OCI-LY7 (cell line): ENCODE measurements at regions not wholly inside any gene's neighbourhood (a gene's known extent, or its start where the extent isn't known, plus 50 kb on each side); places are given as distances from the start of the nearest gene placed in this dataset.

ENCODE experiments used
- BruUV-seq: library from RNA; stranded (reverse); fragments of 400-500 nt; replicated peaks from 2 replicates; lab custom pipeline; 2021; lab: Mats Ljungman, UMichigan
- CTCF ChIA-PET: fragments of 300-600 bp; sonication (Branson Sonifier 250); formaldehyde crosslinking; loops from one replicate; lab custom pipeline; 2022; ENCODE audit warnings: antibody characterized with exemption; ENCODE audit not compliant: unreplicated experiment; lab: Charles Lee
- POLR2A ChIA-PET: fragments of 300-600 bp; sonication (Branson Sonifier 250); formaldehyde crosslinking; loops from one replicate; lab custom pipeline; 2022; ENCODE audit warnings: antibody characterized with exemption; lab: Charles Lee
- DNase-seq: peaks from one replicate; pipeline ENCODE4 v3.0.0-alpha.2; 2015; ENCODE audit warnings: low spot score
- H2AFZ ChIP-seq: fragments of 200-600 bp; sonication (generic), shearing (Covaris generic); 2 replicates; pipeline ENCODE4 v1.6.1; 2014; ENCODE audit warnings: mild to moderate bottlenecking, antibody characterized with exemption, low read length, moderate library complexity
- H3K27ac ChIP-seq: fragments of 200-600 bp; sonication (generic); 2 replicates; pipeline ENCODE4 v1.5.1; 2014; ENCODE audit warnings: mixed run types, low read depth, mild to moderate bottlenecking, moderate library complexity, low read length, inconsistent platforms; ENCODE audit not compliant: poor library complexity, severe bottlenecking
- H3K36me3 ChIP-seq: fragments of 200-600 bp; sonication (generic); 2 replicates; pipeline ENCODE4 v1.6.1; 2014; ENCODE audit warnings: mild to moderate bottlenecking, antibody characterized with exemption, low read length, moderate library complexity, mixed read lengths; ENCODE audit not compliant: insufficient read depth
- H3K4me1 ChIP-seq: fragments of 200-600 bp; sonication (generic); 2 replicates; pipeline ENCODE4 v1.5.1; 2014; ENCODE audit warnings: mild to moderate bottlenecking, low read length; ENCODE audit not compliant: insufficient read depth, poor library complexity, severe bottlenecking
- H3K4me2 ChIP-seq: fragments of 200-600 bp; sonication (generic); 2 replicates; pipeline ENCODE4 v1.6.1; 2014; ENCODE audit warnings: mild to moderate bottlenecking, low read length
- H3K4me3 ChIP-seq: fragments of 200-600 bp; sonication (generic); 2 replicates; pipeline ENCODE4 v1.5.1; 2014; ENCODE audit warnings: mild to moderate bottlenecking, low read depth, low read length; ENCODE audit not compliant: poor library complexity, severe bottlenecking
- H3K79me2 ChIP-seq: fragments of 200-600 bp; sonication (generic); 2 replicates; pipeline ENCODE4 v1.6.1; 2016; ENCODE audit warnings: low read depth, mild to moderate bottlenecking, low read length, moderate library complexity, mixed read lengths; ENCODE audit not compliant: insufficient read depth
- H3K9me2 ChIP-seq: fragments of 200-600 bp; sonication (generic); 2 replicates; pipeline ENCODE4 v1.6.1; 2016; ENCODE audit warnings: mild to moderate bottlenecking, low read length, mixed read lengths; ENCODE audit not compliant: insufficient read depth
- H3K9me3 ChIP-seq: fragments of 200-600 bp; sonication (generic); 2 replicates; pipeline ENCODE4 v1.6.1; 2014; ENCODE audit warnings: mild to moderate bottlenecking, mixed run types, low read length, mixed read lengths
- H4K20me1 ChIP-seq: fragments of 200-600 bp; sonication (generic); 2 replicates; pipeline ENCODE4 v1.6.1; 2014; ENCODE audit warnings: mild to moderate bottlenecking, antibody characterized with exemption, low read length, moderate library complexity, mixed read lengths; ENCODE audit not compliant: insufficient read depth
- CTCF ChIP-seq: fragments of 200-600 bp; sonication (generic); conservative IDR thresholded peaks from 2 replicates; pipeline ENCODE4 v1.5.1; 2014; ENCODE audit warnings: mild to moderate bottlenecking, antibody characterized with exemption, low read length, moderate library complexity, mixed read lengths
- EZH2phosphoT487 ChIP-seq: fragments of 200-600 bp; sonication (generic); IDR thresholded peaks from 2 replicates; pipeline ENCODE4 v1.6.1; 2018; ENCODE audit warnings: low read depth, borderline replicate concordance, mild to moderate bottlenecking, mixed run types, antibody characterized with exemption, low read length, moderate library complexity, mixed read lengths
- intact Hi-C: fragments of 100-400 bp; cut with micrococcal nuclease; formaldehyde crosslinking; loops from one replicate; pipeline ENCODE4 v1.10.0; 2022; ENCODE audit not compliant: unreplicated experiment

GRCh38 chr2:186125625-186126024 is 360.4 kb upstream of the ZC3H15 start:
- Histone ChIP-seq H3K4me1 (no peaks in the 10 kb centered on the region), H3K27ac (no peak overlapping the region), H2AFZ (no peak overlapping the region), H3K9me2 (no peaks in the 10 kb centered on the region), H4K20me1 (no peaks in the 10 kb centered on the region), H3K79me2 (no peaks in the 10 kb centered on the region), H3K4me3 (no peak overlapping the region), H3K4me2 (no peak overlapping the region), H3K36me3 (no peaks in the 10 kb centered on the region), H3K9me3 (no peaks in the 10 kb centered on the region)
- no TSS peak for BruUV-seq
- TF ChIP-seq EZH2phosphoT487, result no peak
- TF ChIP-seq CTCF, result no peak
- ChIA-PET POLR2A (interaction anchor here (0.7 to 1.1 kb wide), 3 partner anchors 10 to 384 kb away, joined by 3 to 6 read pairs (median 3); no protein-coding TSS in a partner anchor), CTCF (no interaction called here)
- intact Hi-C loops, result no loop called here
- DNase-seq, result no peak

GRCh38 chr2:186126181-186126580 is 359.9 kb upstream of the ZC3H15 start:
- CTCF ChIA-PET, result no interaction called here
- no peaks in the 10 kb centered on the region for H3K36me3 ChIP-seq

More at GRCh38 chr2:186126181-186126580, 359.9 kb upstream of the ZC3H15 start:
- TF ChIP-seq EZH2phosphoT487, result no peak
- TF ChIP-seq CTCF, result no peak
- POLR2A ChIA-PET, result interaction anchor here (0.8 to 1.1 kb wide), 2 partner anchors 9 to 13 kb away, joined by 3 to 6 read pairs; no protein-coding TSS in a partner anchor
- no peak overlapping the region for H3K4me3 ChIP-seq
- H2AFZ ChIP-seq, result no peak overlapping the region
- BruUV-seq, result no TSS peak
- no peaks in the 10 kb centered on the region for H3K79me2 ChIP-seq
- H3K27ac ChIP-seq, result no peak overlapping the region
- no peak for DNase-seq
- H4K20me1 ChIP-seq, result no peaks in the 10 kb centered on the region
- no peaks in the 10 kb centered on the region for H3K4me1 ChIP-seq
- no peaks in the 10 kb centered on the region for H3K9me2 ChIP-seq
- H3K9me3 ChIP-seq, result no peaks in the 10 kb centered on the region
- H3K4me2 ChIP-seq, result no peak overlapping the region
- intact Hi-C loops, result no loop called here
